HG02884 (cell line): ENCODE measurements at regions not wholly inside any gene's neighbourhood (a gene's known extent, or its start where the extent isn't known, plus 50 kb on each side); places are given as distances from the start of the nearest gene placed in this dataset.
"Not testable (repeated sequence)": the region's sequence is repeated elsewhere in the genome, so short reads cannot be mapped to it uniquely, and the experiment has no call there.

Source experiments
- ATAC-seq: cut with Tn5 transposase; IDR thresholded peaks from one replicate; pipeline ENCODE4 v1.9.1; 2021; ENCODE audit warnings: mild to moderate bottlenecking, moderate library complexity; ENCODE audit not compliant: unreplicated experiment

- no peak for ATAC-seq
Measured at GRCh38 chr10:44014644-44015250, 366.1 kb upstream of the ZNF32 start.

DNA sequence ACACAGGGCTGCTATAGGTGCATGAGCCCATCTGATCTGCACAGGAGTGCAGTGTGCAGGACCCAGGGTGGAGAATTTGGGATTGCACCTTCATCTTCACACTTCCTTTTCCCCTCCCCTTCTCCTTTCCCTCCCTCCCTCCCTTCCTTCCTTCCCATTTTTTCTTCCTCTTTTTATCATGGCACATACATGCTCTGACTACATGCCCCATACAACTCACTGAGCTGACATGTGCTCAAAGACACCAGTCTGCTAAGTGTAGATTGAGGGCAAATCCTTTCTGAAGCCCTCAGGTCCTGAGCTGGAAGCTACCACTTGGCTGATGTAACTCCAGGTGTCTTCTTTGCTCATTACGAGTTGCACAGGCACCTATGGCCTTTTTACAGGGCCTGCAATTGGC lies 365.3 kb upstream of the ZNF32 start:
- no peak for ATAC-seq

DNA sequence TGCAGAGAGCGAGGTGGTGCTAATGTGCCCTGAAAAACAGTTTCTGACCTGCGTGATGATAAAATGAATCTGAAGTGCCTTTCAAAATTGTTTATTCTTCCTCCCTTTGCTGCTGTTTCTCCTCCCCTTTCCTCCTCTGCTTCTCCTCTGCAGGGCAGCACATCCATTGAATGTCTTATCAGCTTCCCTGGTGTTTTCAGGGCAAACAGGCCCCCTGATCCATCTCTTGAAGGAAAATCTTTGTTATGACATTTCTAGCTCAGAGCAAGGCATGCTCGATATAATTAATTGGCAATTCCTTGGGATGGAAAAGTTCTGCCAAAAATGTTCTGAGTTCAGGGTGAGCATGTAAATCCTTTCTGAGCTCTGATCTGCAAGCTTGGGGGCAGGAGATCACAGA lies 364.2 kb upstream of the ZNF32 start:
- no peak for ATAC-seq

GRCh38 chr10:44011603-44011981 lies 362.9 kb upstream of the ZNF32 start:
- no peak for ATAC-seq

DNA sequence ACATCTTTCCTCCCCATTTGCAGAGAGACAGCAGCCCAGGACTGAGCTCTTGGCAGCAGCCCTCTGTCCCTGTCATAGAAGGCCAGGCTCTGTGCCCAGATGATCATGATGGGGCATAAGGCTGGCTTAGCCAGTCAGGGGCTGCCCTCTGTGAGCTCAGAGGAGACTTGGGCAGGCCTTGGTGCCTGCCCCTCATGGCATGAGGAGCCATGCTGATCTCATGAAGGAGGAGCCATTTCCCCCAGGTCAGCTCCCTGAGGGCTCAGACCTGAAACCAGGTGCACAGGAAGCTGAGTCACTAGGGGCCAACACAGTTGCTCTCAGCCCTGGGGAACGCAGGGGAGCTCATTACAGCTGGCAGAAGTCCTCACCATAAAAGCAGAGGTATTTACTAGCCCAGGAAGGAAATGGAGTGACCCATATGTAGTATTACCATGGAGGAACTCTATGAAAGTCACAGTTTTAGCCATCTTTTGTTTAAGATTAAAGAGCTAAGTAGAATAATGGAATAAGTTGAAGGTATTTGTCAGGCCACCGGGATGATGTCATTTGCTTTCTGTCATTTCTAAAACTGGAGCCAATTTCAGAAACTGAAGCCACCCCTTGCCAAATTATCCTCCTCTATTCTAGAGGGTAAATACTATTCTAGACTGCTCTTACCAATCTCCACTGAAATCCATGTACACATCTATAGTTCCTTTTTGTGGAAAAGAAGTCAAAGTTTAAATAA lies 362.4 kb upstream of the ZNF32 start:
- peak; percentile 89 for ATAC-seq

- ATAC-seq: no peak
Measured at GRCh38 chr10:44009891-44010632, 361.4 kb upstream of the ZNF32 start.

- no peak for ATAC-seq
Measured at GRCh38 chr10:44008917-44009709, 360.4 kb upstream of the ZNF32 start.

DNA sequence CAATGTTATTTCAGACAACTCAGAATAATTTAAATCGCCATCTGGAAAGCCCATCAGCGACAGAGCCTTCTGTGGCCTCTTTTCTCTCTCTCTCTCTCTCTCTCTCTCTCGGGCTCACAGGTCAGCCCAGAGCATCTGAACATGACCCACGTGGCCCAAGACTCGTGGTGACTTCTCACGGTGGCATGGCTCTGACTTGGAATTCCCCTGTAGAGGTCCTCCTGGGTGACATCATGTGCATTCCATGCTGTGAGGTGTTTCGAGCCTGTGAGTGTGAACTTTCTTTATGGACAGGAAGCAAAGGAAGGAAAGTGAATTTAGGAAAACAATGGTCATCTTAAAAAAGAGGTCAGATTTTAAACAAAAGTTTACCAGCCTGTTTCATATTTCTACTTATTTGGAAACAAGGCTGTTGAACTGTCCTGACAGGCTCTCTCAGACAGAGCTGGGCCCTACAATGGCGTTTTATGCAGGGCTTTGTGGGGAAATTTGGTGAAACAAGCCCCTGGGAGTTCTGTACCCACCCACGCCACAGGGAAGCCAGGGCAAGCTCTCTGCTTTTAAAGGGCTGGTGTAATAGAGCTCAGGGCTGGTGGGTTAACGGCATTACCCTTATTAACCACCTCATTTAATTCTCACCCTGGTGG lies 359.7 kb upstream of the ZNF32 start:
- peak; percentile 38 for ATAC-seq

- no peak for ATAC-seq
Measured at GRCh38 chr10:44006771-44007170, 358.1 kb upstream of the ZNF32 start.

- ATAC-seq: no peak
Measured at GRCh38 chr10:44005788-44006099, 357.1 kb upstream of the ZNF32 start.

- ATAC-seq: no peak
Measured at GRCh38 chr10:44004913-44005787, 356.5 kb upstream of the ZNF32 start.

GRCh38 chr10:43998021-43998809 lies 349.5 kb upstream of the ZNF32 start:
- no peak for ATAC-seq

- no peak for ATAC-seq
Measured at GRCh38 chr10:43997330-43997729, 348.6 kb upstream of the ZNF32 start.

DNA sequence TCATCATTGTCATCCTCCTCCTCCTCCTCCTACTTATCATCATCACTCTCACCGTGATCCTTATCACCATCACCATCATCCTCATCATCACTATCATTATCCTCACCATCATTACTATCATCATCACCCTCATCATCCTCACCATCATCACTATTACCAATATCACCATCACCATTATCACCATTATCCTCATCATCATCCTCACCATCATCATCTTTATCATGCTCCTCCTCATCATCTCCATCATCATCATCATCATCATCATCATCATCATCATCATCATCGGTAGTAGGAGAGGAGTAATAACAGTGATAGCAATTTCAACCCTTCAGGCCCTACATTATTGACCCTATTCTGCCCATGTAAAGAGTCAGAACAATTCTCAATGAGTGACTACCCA lies 345.9 kb upstream of the ZNF32 start:
- no peak for ATAC-seq

DNA sequence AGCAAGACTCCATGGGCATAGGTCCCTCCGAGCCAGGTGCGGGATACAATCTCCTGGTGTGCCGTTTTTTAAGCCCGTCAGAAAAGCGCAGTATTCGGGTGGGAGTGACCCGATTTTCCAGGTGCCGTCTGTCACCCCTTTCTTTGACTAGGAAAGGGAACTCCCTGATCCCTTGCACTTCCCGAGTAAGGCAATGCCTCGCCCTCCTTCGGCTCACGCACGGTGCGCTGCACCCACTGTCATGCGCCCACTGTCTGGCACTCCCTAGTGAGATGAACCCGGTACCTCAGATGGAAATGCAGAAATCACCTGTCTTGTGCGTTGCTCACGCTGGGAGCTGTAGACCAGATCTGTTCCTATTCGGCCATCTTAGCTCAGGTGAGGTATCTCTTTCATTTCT lies 344.1 kb upstream of the ZNF32 start:
- not testable (repeated sequence) for ATAC-seq

- ATAC-seq: no peak
Measured at GRCh38 chr10:43986374-43986773, 337.7 kb upstream of the ZNF32 start.

GRCh38 chr10:43985941-43986340 lies 337.3 kb upstream of the ZNF32 start:
- ATAC-seq: no peak

- ATAC-seq: no peak
Measured at GRCh38 chr10:43983856-43984271, 335.2 kb upstream of the ZNF32 start.

DNA sequence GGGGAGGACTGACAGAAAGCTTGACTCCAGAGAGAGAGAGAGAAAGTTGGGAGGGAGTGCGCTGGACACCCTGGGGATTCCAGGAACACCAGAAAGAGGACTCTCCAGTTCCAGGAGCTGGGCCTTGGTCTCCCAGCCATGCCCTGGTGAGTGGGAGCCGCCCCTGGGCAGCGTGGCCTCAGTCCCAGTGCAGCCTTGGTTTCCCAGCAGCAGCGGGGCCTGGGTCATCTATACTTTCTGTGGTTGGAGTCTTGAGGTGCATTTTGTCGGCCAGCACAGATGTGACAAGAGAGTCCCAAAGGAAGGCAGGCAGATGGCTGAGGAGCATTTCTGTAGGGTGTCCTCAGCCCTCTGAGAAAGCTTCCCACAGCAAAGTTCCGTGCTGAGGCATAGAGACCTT lies 334.7 kb upstream of the ZNF32 start:
- no peak for ATAC-seq
